ENCODE measurements at regions not wholly inside any gene's neighbourhood (a gene's known extent, or its start where the extent isn't known, plus 50 kb on each side); places are given as distances from the start of the nearest gene placed in this dataset.

GRCh38 chr2:225182126-225182525 is 139.9 kb upstream of the DOCK10 start:
- no peak for TF ChIP-seq CTCF (conservative IDR thresholded peaks at IDR 0.05)
- Histone ChIP-seq H3K9me3 (ENCODE audit: control insufficient read depth, low read length) (no peaks in the 10 kb centered on the region), H3K27me3 (ENCODE audit: control insufficient read depth, insufficient read depth, low read length, poor library complexity, severe bottlenecking) (no peaks in the 10 kb centered on the region), H3K36me3 (ENCODE audit: control insufficient read depth, insufficient read depth, low read length) (no peaks in the 10 kb centered on the region), H3K9ac (ENCODE audit: extremely low read depth, low read length, poor library complexity, severe bottlenecking) (no peak overlapping the region), H3K4me1 (ENCODE audit: control insufficient read depth, insufficient read depth, low read length) (no peaks in the 10 kb centered on the region), H3K4me3 (ENCODE audit: low read length) (no peak overlapping the region), H3K27ac (ENCODE audit: low read depth, low read length) (no peak overlapping the region)
- no peaks in the 10 kb centered on the region for H3K36me3 Mint-ChIP-seq (ENCODE audit: low read depth)
- H3K4me3 Mint-ChIP-seq: no peak overlapping the region
- no peaks in the 10 kb centered on the region for H3K4me1 Mint-ChIP-seq
- DNase-seq: peak; percentile 67
- whole genome bisulfite sequencing, 2 experiments (ENCODE audit: insufficient coverage in 1 of 2, insufficient read length in 1 of 2): 44% methylated on average over 1 of the region's 1 CpG; no CpG with 5 or more reads in 1 of the 2 experiments
- no peak overlapping the region for H3K27ac Mint-ChIP-seq
- H3K27me3 Mint-ChIP-seq (ENCODE audit: insufficient read depth): no peaks in the 10 kb centered on the region
- no peaks in the 10 kb centered on the region for H3K9me3 Mint-ChIP-seq

DNA sequence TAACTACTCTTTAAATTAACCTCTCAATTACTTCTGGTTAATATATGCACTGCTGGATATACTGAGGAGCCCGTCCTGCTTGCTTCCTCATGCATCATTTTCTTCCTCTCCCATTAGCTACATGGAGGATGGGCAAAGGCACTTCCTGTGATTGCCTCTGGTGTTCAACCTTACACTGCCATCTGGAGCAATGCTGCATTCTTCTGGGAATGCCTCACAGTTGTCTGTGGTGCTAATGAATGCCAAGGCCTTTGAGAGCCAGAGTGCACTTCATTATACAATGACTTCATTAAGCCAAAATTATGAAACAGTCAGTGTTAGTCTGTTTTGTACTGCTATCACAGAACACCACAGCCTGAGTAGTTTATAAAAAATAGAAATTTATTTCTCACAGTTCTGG is 134.8 kb upstream of the DOCK10 start:
- WGBS, 2 experiments (ENCODE audit: insufficient coverage in 1 of 2, insufficient read length in 1 of 2): 80 to 88% methylated on average over 1 of the region's 1 CpG
- Histone ChIP-seq H3K9me3 (ENCODE audit: control insufficient read depth, low read length) (no peaks in the 10 kb centered on the region), H3K9ac (ENCODE audit: extremely low read depth, low read length, poor library complexity, severe bottlenecking) (no peak overlapping the region), H3K27me3 (ENCODE audit: control insufficient read depth, insufficient read depth, low read length, poor library complexity, severe bottlenecking) (no peaks in the 10 kb centered on the region), H3K4me1 (ENCODE audit: control insufficient read depth, insufficient read depth, low read length) (no peaks in the 10 kb centered on the region), H3K4me3 (ENCODE audit: low read length) (no peak overlapping the region), H3K27ac (ENCODE audit: low read depth, low read length) (no peak overlapping the region), H3K36me3 (ENCODE audit: control insufficient read depth, insufficient read depth, low read length) (no peaks in the 10 kb centered on the region)
- no peak overlapping the region for H3K4me3 Mint-ChIP-seq
- TF ChIP-seq CTCF (conservative IDR thresholded peaks at IDR 0.05): no peak
- no peaks in the 10 kb centered on the region for H3K4me1 Mint-ChIP-seq
- no peaks in the 10 kb centered on the region for H3K36me3 Mint-ChIP-seq (ENCODE audit: low read depth)
- no peaks in the 10 kb centered on the region for H3K27me3 Mint-ChIP-seq (ENCODE audit: insufficient read depth)
- H3K9me3 Mint-ChIP-seq: no peaks in the 10 kb centered on the region
- no peak for DNase-seq
- no peak overlapping the region for H3K27ac Mint-ChIP-seq

GRCh38 chr2:225173909-225174308 is 131.6 kb upstream of the DOCK10 start:
- Mint-ChIP-seq H3K27ac (no peak overlapping the region), H3K4me3 (no peak overlapping the region), H3K27me3 (ENCODE audit: insufficient read depth) (no peaks in the 10 kb centered on the region), H3K36me3 (ENCODE audit: low read depth) (no peaks in the 10 kb centered on the region), H3K9me3 (no peaks in the 10 kb centered on the region), H3K4me1 (no peaks in the 10 kb centered on the region)
- Histone ChIP-seq H3K4me1 (ENCODE audit: control insufficient read depth, insufficient read depth, low read length) (no peaks in the 10 kb centered on the region), H3K36me3 (ENCODE audit: control insufficient read depth, insufficient read depth, low read length) (no peaks in the 10 kb centered on the region), H3K9me3 (ENCODE audit: control insufficient read depth, low read length) (no peaks in the 10 kb centered on the region), H3K9ac (ENCODE audit: extremely low read depth, low read length, poor library complexity, severe bottlenecking) (no peak overlapping the region), H3K27me3 (ENCODE audit: control insufficient read depth, insufficient read depth, low read length, poor library complexity, severe bottlenecking) (no peaks in the 10 kb centered on the region), H3K4me3 (ENCODE audit: low read length) (no peak overlapping the region), H3K27ac (ENCODE audit: low read depth, low read length) (no peak overlapping the region)
- TF ChIP-seq CTCF (conservative IDR thresholded peaks at IDR 0.05): no peak
- WGBS, 2 experiments (ENCODE audit: insufficient coverage in 1 of 2, insufficient read length in 1 of 2): 50 to 89% methylated on average over 2 to 3 of the region's 3 CpGs
- DNase-seq: no peak

Measured in endodermal cell (in vitro differentiated cells).